Breast epithelium (tissue), 4 donors: ENCODE measurements at regions not wholly inside any gene's neighbourhood (a gene's known extent, or its start where the extent isn't known, plus 50 kb on each side); places are given as distances from the start of the nearest gene placed in this dataset.
"Not testable (repeated sequence)": the region's sequence is repeated elsewhere in the genome, so short reads cannot be mapped to it uniquely, and the experiment has no call there.

Experiments used
- DNase-seq, 2 donors: peaks; one replicate each; pipeline ENCODE4 v3.0.0-alpha.2; 2019; ENCODE audit warnings: low spot score in 2 of 2
- H3K27ac ChIP-seq, 2 donors: fragments of 200-600 bp; sonication (generic) in 1 of 2; one replicate each; pipeline ENCODE4 v1.5.1; 2016 to 2019; ENCODE audit warnings: mild to moderate bottlenecking in 1 of 2
- H3K27me3 ChIP-seq, 2 donors: fragments of 200-600 bp; sonication (generic) in 1 of 2; one replicate each; pipeline versions ENCODE4 v1.5.1 to v1.6.0; 2017 to 2019; ENCODE audit warnings: control low read depth in 1 of 2, mild to moderate bottlenecking in 1 of 2
- H3K36me3 ChIP-seq: fragments of 200-600 bp; one replicate; pipeline ENCODE4 v1.5.1; 2019
- H3K4me1 ChIP-seq, 2 donors: fragments of 200-600 bp; sonication (generic); one replicate each; pipeline ENCODE4 v1.5.1; 2016 to 2019; ENCODE audit warnings: control low read depth in 1 of 2
- H3K4me3 ChIP-seq, 3 donors: fragments of 200-600 bp; sonication (generic); 1 replicate in 2 of 3; 2 replicates in 1 of 3; pipeline ENCODE4 v1.5.1; 2016 to 2019; ENCODE audit warnings: mild to moderate bottlenecking in 3 of 3, moderate library complexity in 2 of 3
- H3K9me3 ChIP-seq, 2 donors: fragments of 200-600 bp; sonication (generic) in 1 of 2; one replicate each; pipeline ENCODE4 v1.5.1; 2016 to 2019; ENCODE audit warnings: control low read depth in 1 of 2
- POLR2A ChIP-seq: fragments of 450-650 bp; IDR thresholded peaks from one replicate; pipeline ENCODE4 v1.6.1; 2016; ENCODE audit warnings: antibody characterized with exemption, mild to moderate bottlenecking, moderate library complexity
- POLR2AphosphoS5 ChIP-seq, 3 donors: sonication (generic); formaldehyde crosslinking; IDR thresholded peaks; one replicate each; pipeline ENCODE4 v1.6.1; 2017; ENCODE audit warnings: antibody characterized with exemption in 3 of 3
- intact Hi-C: fragments of 100-400 bp; cut with DNase I; formaldehyde crosslinking; loops from one replicate; pipeline ENCODE4 v1.15.1; 2023; ENCODE audit warnings: low total_unique reads
- TF ChIP-seq, protein P1 (sequence below), 3 donors: fragments of 450-650 bp; IDR thresholded peaks; one replicate each; pipeline ENCODE4 v1.5.1; 2016 to 2017; ENCODE audit warnings: antibody characterized with exemption in 3 of 3, mild to moderate bottlenecking in 3 of 3, moderate library complexity in 3 of 3

DNA sequence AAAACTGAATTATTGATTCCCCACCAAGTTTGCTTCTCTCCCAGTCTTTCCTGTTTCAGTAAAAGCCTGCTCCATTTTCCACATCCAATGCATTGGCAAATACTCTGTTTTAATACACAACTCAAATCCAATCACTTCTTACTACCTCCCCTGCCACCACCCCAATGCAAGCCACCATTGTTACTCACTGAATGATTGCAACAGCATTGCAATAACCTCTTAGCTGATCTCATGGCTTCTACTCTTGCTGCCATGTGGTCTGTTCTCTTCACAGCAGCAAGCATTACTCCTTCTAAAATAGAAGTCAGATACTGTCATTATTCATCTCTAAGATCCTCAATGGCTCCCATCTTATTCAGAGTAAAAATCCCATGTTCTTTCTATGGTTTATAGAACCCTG lies 123.4 kb downstream of the ATP6V1G3 start:
- Histone ChIP-seq H3K36me3 (no peaks in the 10 kb centered on the region), H3K4me3 (no peak overlapping the region), H3K27ac (no peak overlapping the region), H3K9me3 (no peaks in the 10 kb centered on the region), H3K4me1 (no peaks in the 10 kb centered on the region), H3K27me3 (no peaks in the 10 kb centered on the region)
- TF ChIP-seq POLR2AphosphoS5 (IDR thresholded peaks at IDR 0.05) (no peak), POLR2A (no peak)
- TF ChIP-seq, protein P1, sequence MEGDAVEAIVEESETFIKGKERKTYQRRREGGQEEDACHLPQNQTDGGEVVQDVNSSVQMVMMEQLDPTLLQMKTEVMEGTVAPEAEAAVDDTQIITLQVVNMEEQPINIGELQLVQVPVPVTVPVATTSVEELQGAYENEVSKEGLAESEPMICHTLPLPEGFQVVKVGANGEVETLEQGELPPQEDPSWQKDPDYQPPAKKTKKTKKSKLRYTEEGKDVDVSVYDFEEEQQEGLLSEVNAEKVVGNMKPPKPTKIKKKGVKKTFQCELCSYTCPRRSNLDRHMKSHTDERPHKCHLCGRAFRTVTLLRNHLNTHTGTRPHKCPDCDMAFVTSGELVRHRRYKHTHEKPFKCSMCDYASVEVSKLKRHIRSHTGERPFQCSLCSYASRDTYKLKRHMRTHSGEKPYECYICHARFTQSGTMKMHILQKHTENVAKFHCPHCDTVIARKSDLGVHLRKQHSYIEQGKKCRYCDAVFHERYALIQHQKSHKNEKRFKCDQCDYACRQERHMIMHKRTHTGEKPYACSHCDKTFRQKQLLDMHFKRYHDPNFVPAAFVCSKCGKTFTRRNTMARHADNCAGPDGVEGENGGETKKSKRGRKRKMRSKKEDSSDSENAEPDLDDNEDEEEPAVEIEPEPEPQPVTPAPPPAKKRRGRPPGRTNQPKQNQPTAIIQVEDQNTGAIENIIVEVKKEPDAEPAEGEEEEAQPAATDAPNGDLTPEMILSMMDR (IDR thresholded peaks at IDR 0.05): no peak
- no peak for DNase-seq
- intact Hi-C loops: no loop called here

DNA sequence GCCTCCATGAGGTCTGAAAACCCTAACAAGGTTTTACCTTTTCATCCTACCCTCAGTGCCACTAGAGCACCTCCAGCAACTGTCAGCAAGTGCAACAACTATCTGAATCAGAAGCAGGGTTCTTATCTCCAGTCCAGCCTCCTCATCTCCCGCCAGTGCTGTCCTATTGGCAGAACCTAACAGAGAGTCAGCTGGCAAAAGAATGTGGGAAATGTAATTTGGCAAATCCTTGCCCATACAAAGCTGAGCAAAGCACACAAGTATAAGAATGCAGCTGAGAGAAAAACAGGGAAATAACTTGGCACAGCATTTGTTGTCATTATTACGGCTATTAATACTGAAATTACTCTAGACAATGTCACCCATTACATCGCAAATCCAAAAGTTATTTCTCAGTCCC lies 124.2 kb downstream of the ATP6V1G3 start:
- Histone ChIP-seq H3K36me3 (no peaks in the 10 kb centered on the region), H3K27ac (no peak overlapping the region), H3K9me3 (no peaks in the 10 kb centered on the region), H3K4me3 (no peak overlapping the region), H3K27me3 (no peaks in the 10 kb centered on the region), H3K4me1 (no peaks in the 10 kb centered on the region)
- intact Hi-C loops: no loop called here
- TF ChIP-seq POLR2AphosphoS5 (IDR thresholded peaks at IDR 0.05) (no peak), POLR2A (no peak)
- TF ChIP-seq, protein P1 (IDR thresholded peaks at IDR 0.05): no peak
- DNase-seq: no peak

DNA sequence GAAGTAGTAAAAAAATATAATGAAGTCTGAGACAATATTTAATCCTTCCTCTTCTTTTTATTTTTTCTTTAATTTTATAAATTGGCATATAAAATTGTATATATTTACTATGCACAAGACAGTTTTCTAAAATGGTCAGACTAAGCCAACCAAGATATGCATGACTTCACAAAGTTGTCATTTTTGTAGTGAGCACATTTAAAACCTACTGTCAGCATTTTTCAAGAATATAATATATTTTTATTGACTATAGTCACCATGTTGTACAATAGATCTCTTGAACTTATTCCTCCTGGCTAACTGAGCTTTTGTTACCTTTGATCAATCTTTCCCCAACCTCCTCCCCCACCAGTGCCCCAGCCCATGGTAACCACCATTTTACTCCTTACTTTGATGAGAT lies 129.2 kb downstream of the ATP6V1G3 start:
- no peak for DNase-seq
- no peaks in the 10 kb centered on the region for H3K27me3 ChIP-seq
- no peak for TF ChIP-seq POLR2A
- H3K9me3 ChIP-seq: no peaks in the 10 kb centered on the region
- no peaks in the 10 kb centered on the region for H3K4me1 ChIP-seq
- H3K27ac ChIP-seq: no peak overlapping the region
- H3K36me3 ChIP-seq: no peaks in the 10 kb centered on the region
- H3K4me3 ChIP-seq: no peak overlapping the region
- intact Hi-C loops: no loop called here

DNA sequence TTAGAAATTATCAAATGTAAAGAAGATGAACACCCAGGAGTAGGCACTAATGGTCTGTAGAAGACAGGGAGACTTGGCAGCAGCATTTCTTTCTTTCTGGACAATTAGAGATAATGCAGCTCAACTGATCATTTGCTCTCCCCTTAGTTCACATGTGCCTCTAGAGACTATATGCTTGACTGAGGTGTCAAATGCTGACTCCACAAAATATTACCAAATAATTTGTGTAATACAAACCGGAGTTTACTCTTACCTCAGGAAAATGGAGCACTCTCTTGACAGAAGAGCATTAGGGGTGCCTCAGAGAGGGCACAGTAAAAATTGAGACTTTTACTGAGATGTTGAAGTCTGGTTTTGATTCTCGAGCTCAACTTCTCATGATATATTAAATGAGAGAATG lies 131.8 kb downstream of the ATP6V1G3 start:
- DNase-seq: no peak

DNA sequence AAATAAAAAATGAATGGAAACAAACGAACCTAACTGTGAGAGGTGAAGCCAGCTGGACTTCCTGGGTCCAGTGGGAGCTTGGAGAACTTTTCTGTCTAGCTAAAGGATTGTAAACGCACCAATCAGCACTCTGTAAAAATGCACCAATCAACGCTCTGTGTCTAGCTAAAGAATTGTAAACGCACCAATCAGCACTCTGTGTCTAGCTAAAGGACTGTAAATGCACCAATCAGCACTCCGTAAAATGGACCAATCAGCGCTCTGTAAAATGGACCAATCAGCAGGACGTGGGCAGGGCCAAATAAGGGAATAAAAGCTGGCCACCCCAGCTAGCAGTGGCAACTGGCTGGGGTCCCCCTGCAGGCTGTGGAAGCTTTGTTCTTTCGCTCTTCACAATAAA lies 135.8 kb downstream of the ATP6V1G3 start:
- DNase-seq, H3K4me3 ChIP-seq, H3K9me3 ChIP-seq, intact Hi-C loops, H3K36me3 ChIP-seq, H3K27me3 ChIP-seq, H3K4me1 ChIP-seq, H3K27ac ChIP-seq: not testable (repeated sequence)

More for the DNA sequence above, 131.8 kb downstream of the ATP6V1G3 start:
- TF ChIP-seq, protein P1 (IDR thresholded peaks at IDR 0.05): no peak
- TF ChIP-seq POLR2A: no peak
- no peak for TF ChIP-seq POLR2AphosphoS5 (IDR thresholded peaks at IDR 0.05)
- Histone ChIP-seq H3K27ac (no peak overlapping the region), H3K27me3 (no peaks in the 10 kb centered on the region), H3K4me1 (no peaks in the 10 kb centered on the region), H3K36me3 (no peaks in the 10 kb centered on the region), H3K4me3 (no peak overlapping the region), H3K9me3 (no peaks in the 10 kb centered on the region)
- intact Hi-C loops: no loop called here

DNA sequence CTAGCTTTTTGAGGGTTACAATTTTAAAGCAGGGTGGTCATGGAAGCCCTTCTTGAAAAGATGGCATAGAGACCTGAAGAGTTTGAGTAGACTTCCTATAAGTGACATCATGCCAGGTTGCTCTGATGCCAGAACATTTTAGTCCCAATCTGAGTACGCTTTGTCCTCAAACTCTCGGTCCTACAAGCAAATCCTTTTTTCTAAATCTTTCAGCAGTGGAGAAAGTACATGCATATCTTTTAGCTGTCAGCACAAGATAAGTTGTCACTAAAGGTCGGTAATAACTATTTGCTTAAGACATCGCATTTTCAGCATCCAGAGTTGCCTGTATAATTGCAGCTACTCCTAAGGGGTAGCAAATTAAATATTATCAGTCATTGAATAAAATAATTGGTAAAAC lies 140.4 kb downstream of the ATP6V1G3 start:
- Histone ChIP-seq H3K36me3 (no peaks in the 10 kb centered on the region), H3K4me3 (no peak overlapping the region), H3K27me3 (no peaks in the 10 kb centered on the region), H3K27ac (no peak overlapping the region), H3K4me1 (no peaks in the 10 kb centered on the region), H3K9me3 (no peaks in the 10 kb centered on the region)
- intact Hi-C loops: no loop called here
- TF ChIP-seq POLR2AphosphoS5 (IDR thresholded peaks at IDR 0.05) (no peak), POLR2A (no peak)
- TF ChIP-seq, protein P1 (IDR thresholded peaks at IDR 0.05): no peak
- DNase-seq: no peak
